H1 (cell line): ENCODE measurements at regions not wholly inside any gene's neighbourhood (a gene's known extent, or its start where the extent isn't known, plus 50 kb on each side); places are given as distances from the start of the nearest gene placed in this dataset.

ENCODE experiments used
- CTCF ChIA-PET: fragments of 300-600 bp; sonication (Branson Sonifier 250); formaldehyde crosslinking; loops from one replicate; lab custom pipeline; 2021; ENCODE audit not compliant: partially characterized antibody; lab: Charles Lee
- POLR2A ChIA-PET: fragments of 300-600 bp; sonication (Branson Sonifier 250); formaldehyde crosslinking; loops from one replicate; lab custom pipeline; 2021; ENCODE audit warnings: inconsistent platforms; ENCODE audit not compliant: partially characterized antibody; lab: Charles Lee
- DNase-seq, 2 experiments: peaks; one replicate each; pipeline versions ENCODE4 v3.0.0 to v3.0.0-alpha.2; 2010 to 2022; ENCODE audit warnings: low spot score in 2 of 2, low read depth in 1 of 2, mixed read lengths in 1 of 2
- FAIRE-seq: peaks from 2 replicates; lab custom pipeline; 2011; peaks lifted over from hg19 to GRCh38; lab: Jason Lieb, UNC
- H2AFZ ChIP-seq: 2 replicates; pipeline ENCODE4 v1.8.1; 2012; ENCODE audit warnings: low read length, inconsistent platforms
- H2AK5ac ChIP-seq: 2 replicates; pipeline ENCODE4 v1.6.1; 2013; ENCODE audit warnings: low read depth, low read length
- H2BK120ac ChIP-seq: replicated peaks from 2 replicates; pipeline ENCODE3; 2013; ENCODE audit warnings: low read depth, low read length, inconsistent platforms
- H2BK12ac ChIP-seq: 2 replicates; pipeline ENCODE4 v1.6.1; 2013; ENCODE audit warnings: low read depth, low read length
- H2BK15ac ChIP-seq: 2 replicates; pipeline ENCODE4 v1.6.1; 2013; ENCODE audit warnings: low read length
- H2BK20ac ChIP-seq: 2 replicates; pipeline ENCODE4 v1.6.1; 2013; ENCODE audit warnings: low read length
- H2BK5ac ChIP-seq: 2 replicates; pipeline ENCODE4 v1.6.1; 2013; ENCODE audit warnings: low read depth, low read length
- H3K14ac ChIP-seq: 2 replicates; pipeline ENCODE4 v1.6.1; 2013; ENCODE audit warnings: inconsistent platforms; ENCODE audit not compliant: insufficient read length
- H3K18ac ChIP-seq: 2 replicates; pipeline ENCODE4 v1.6.1; 2013; ENCODE audit warnings: low read length; ENCODE audit errors: extremely low read depth
- H3K23ac ChIP-seq: 2 replicates; pipeline ENCODE4 v1.6.1; 2013; ENCODE audit warnings: inconsistent platforms; ENCODE audit not compliant: insufficient read length
- H3K23me2 ChIP-seq: 2 replicates; pipeline ENCODE4 v1.6.1; 2013; ENCODE audit warnings: low read depth, low read length
- H3K27ac ChIP-seq: 2 replicates; pipeline ENCODE4 v1.6.1; 2011; ENCODE audit warnings: low read depth, low read length, inconsistent platforms
- H3K27me3 ChIP-seq, 4 experiments: replicated peaks in 1 of 4; 1 replicate in 1 of 4; 2 replicates in 3 of 4; pipeline versions ENCODE4 v1.6.1 to v1.8.1; 2011 to 2013; ENCODE audit warnings: low read length in 3 of 4, mild to moderate bottlenecking in 3 of 4, inconsistent platforms in 2 of 4, mixed read lengths in 2 of 4, moderate library complexity in 1 of 4; ENCODE audit not compliant: control insufficient read depth in 3 of 4, insufficient read depth in 3 of 4; ENCODE audit errors: extremely low read depth in 1 of 4
- H3K36me3 ChIP-seq, 4 experiments: 2 replicates each; pipeline versions ENCODE4 v1.6.1 to v1.8.1; 2011 to 2013; ENCODE audit warnings: mild to moderate bottlenecking in 4 of 4, low read length in 3 of 4, moderate library complexity in 2 of 4, control low read depth in 1 of 4, inconsistent platforms in 1 of 4; ENCODE audit not compliant: insufficient read depth in 4 of 4, control insufficient read depth in 2 of 4
- H3K4ac ChIP-seq: replicated peaks from 2 replicates; pipeline ENCODE3; 2013; ENCODE audit warnings: low read length, low read depth, mixed read lengths, inconsistent platforms; ENCODE audit not compliant: insufficient read length
- H3K4me1 ChIP-seq, 4 experiments: replicated peaks in 1 of 4; 1 replicate in 1 of 4; 2 replicates in 3 of 4; pipeline versions ENCODE4 v1.6.1 to v1.8.1; 2011 to 2013; ENCODE audit warnings: low read length in 3 of 4, inconsistent platforms in 2 of 4, mixed read lengths in 1 of 4; ENCODE audit not compliant: insufficient read depth in 4 of 4, control insufficient read depth in 3 of 4
- H3K4me2 ChIP-seq, 2 experiments: 2 replicates each; pipeline versions ENCODE4 v1.6.1 to v1.8.1; 2011 to 2013; ENCODE audit warnings: low read depth in 2 of 2, low read length in 2 of 2, control low read depth in 1 of 2, inconsistent platforms in 1 of 2, mild to moderate bottlenecking in 1 of 2; ENCODE audit not compliant: insufficient read depth in 1 of 2
- H3K4me3 ChIP-seq, 4 experiments: fragments of 200-600, 300-600 bp in 1 of 4; sonication (generic), shearing (Covaris generic), sonication (Bioruptor Twin) in 1 of 4; 2 replicates each; pipeline versions ENCODE4 v1.5.1 to v1.8.1; 2011 to 2016; ENCODE audit warnings: low read length in 4 of 4, low read depth in 3 of 4, control low read depth in 2 of 4, inconsistent platforms in 2 of 4, mild to moderate bottlenecking in 2 of 4, mixed read lengths in 1 of 4, moderate library complexity in 1 of 4; ENCODE audit not compliant: insufficient read depth in 2 of 4; ENCODE audit errors: extremely low read depth in 1 of 4
- H3K56ac ChIP-seq: replicated peaks from 2 replicates; pipeline ENCODE3; 2013; ENCODE audit warnings: low read depth, mild to moderate bottlenecking, mixed read lengths, low read length, inconsistent platforms; ENCODE audit not compliant: insufficient read length
- H3K79me1 ChIP-seq: 2 replicates; pipeline ENCODE4 v1.6.1; 2013; ENCODE audit warnings: low read depth, low read length, control low read depth
- H3K79me2 ChIP-seq, 2 experiments: 2 replicates each; pipeline versions ENCODE4 v1.6.1 to v1.8.1; 2012 to 2013; ENCODE audit warnings: low read length in 2 of 2, mild to moderate bottlenecking in 2 of 2, inconsistent platforms in 1 of 2; ENCODE audit not compliant: insufficient read depth in 2 of 2, control insufficient read depth in 1 of 2
- H3K9ac ChIP-seq, 4 experiments: replicated peaks in 1 of 4; 1 replicate in 1 of 4; 2 replicates in 3 of 4; pipeline versions ENCODE4 v1.6.1 to v1.8.1; 2011 to 2013; ENCODE audit warnings: low read depth in 3 of 4, low read length in 3 of 4, control low read depth in 2 of 4, mild to moderate bottlenecking in 2 of 4, moderate library complexity in 2 of 4, inconsistent platforms in 1 of 4; ENCODE audit errors: extremely low read depth in 1 of 4
- H3K9me3 ChIP-seq, 2 experiments: 2 replicates each; pipeline versions ENCODE4 v1.6.1 to v1.8.1; 2012 to 2013; ENCODE audit warnings: mild to moderate bottlenecking in 2 of 2, moderate library complexity in 2 of 2, control low read depth in 1 of 2, inconsistent platforms in 1 of 2, low read depth in 1 of 2, low read length in 1 of 2, mixed read lengths in 1 of 2; ENCODE audit not compliant: insufficient read depth in 2 of 2
- H4K20me1 ChIP-seq, 2 experiments: replicated peaks in 1 of 2; 2 replicates each; pipeline versions ENCODE3 to v1.8.1; 2011 to 2013; ENCODE audit warnings: inconsistent platforms in 2 of 2, low read length in 2 of 2, mild to moderate bottlenecking in 1 of 2; ENCODE audit not compliant: insufficient read depth in 2 of 2, control insufficient read depth in 1 of 2
- H4K5ac ChIP-seq: 2 replicates; pipeline ENCODE4 v1.6.1; 2013; ENCODE audit warnings: low read length, low read depth, mixed read lengths, inconsistent platforms; ENCODE audit not compliant: insufficient read length
- H4K8ac ChIP-seq: 2 replicates; pipeline ENCODE4 v1.8.0; 2013; ENCODE audit warnings: mild to moderate bottlenecking, moderate library complexity, low read length, inconsistent platforms; ENCODE audit not compliant: insufficient read depth; ENCODE audit errors: extremely low read depth
- H4K91ac ChIP-seq: replicated peaks from 2 replicates; pipeline ENCODE3; 2013; ENCODE audit warnings: low read length, mixed read lengths, inconsistent platforms; ENCODE audit not compliant: insufficient read length
- ASH2L ChIP-seq: fragments of 200-600, 300-600 bp; sonication (generic); IDR thresholded peaks from one replicate; pipeline ENCODE4 v1.7.1; 2017; ENCODE audit warnings: low read length
- BACH1 ChIP-seq: IDR thresholded peaks from 2 replicates; pipeline ENCODE4 v1.6.1; 2012; ENCODE audit warnings: low read length, improper control_type of control experiment
- CHD2 ChIP-seq: IDR thresholded peaks from 2 replicates; pipeline ENCODE4 v1.6.1; 2012; ENCODE audit warnings: low read length, improper control_type of control experiment
- CREB1 ChIP-seq: IDR thresholded peaks from 2 replicates; pipeline ENCODE4 v1.6.1; 2012; ENCODE audit warnings: inconsistent platforms
- E2F6 ChIP-seq: IDR thresholded peaks from 2 replicates; pipeline ENCODE4 v1.6.1; 2012; ENCODE audit warnings: inconsistent platforms
- GABPA ChIP-seq: IDR thresholded peaks from 2 replicates; pipeline ENCODE4 v1.6.1; 2011; ENCODE audit warnings: mild to moderate bottlenecking, low read length, moderate library complexity, borderline replicate concordance; ENCODE audit not compliant: insufficient read depth
- KDM1A ChIP-seq: fragments of 200-600, 300-600 bp; sonication (generic); IDR thresholded peaks from 2 replicates; pipeline ENCODE4 v1.7.1; 2016; ENCODE audit warnings: mild to moderate bottlenecking, low read length, borderline replicate concordance
- KDM4A ChIP-seq: IDR thresholded peaks from one replicate; pipeline ENCODE4 v1.7.1; 2012; ENCODE audit warnings: low read depth, mild to moderate bottlenecking, moderate library complexity, low read length, inconsistent platforms; ENCODE audit not compliant: severe bottlenecking
- POLR2A ChIP-seq, 2 experiments: IDR thresholded peaks; 1 replicate in 1 of 2; 2 replicates in 1 of 2; pipeline ENCODE4 v1.6.1; 2011; ENCODE audit warnings: low read depth in 2 of 2, low read length in 2 of 2, mild to moderate bottlenecking in 2 of 2; ENCODE audit errors: control extremely low read depth in 1 of 2
- POLR2AphosphoS5 ChIP-seq: IDR thresholded peaks from 2 replicates; pipeline ENCODE4 v1.6.1; 2011; ENCODE audit warnings: low read depth, low read length
- RXRA ChIP-seq: IDR thresholded peaks from 2 replicates; pipeline ENCODE4 v1.6.1; 2011; ENCODE audit warnings: low read depth, mild to moderate bottlenecking, low read length, moderate library complexity; ENCODE audit not compliant: insufficient read depth
- SIRT6 ChIP-seq: IDR thresholded peaks from one replicate; pipeline ENCODE4 v1.7.1; 2012; ENCODE audit warnings: low read length, inconsistent platforms
- SIX5 ChIP-seq: IDR thresholded peaks from 2 replicates; pipeline ENCODE4 v1.6.1; 2011; ENCODE audit warnings: mild to moderate bottlenecking, low read depth, low read length
- SP1 ChIP-seq: IDR thresholded peaks from 2 replicates; pipeline ENCODE4 v1.6.1; 2011; ENCODE audit warnings: low read depth, low read length
- WGBS, 2 experiments: shearing (Covaris generic) in 1 of 2; methylation state at CpG; one replicate each; pipeline versions ENCODE4 v1.1.6 to v1.1.7; 2013 to 2015; ENCODE audit warnings: low lambda C conversion rate in 2 of 2, mixed read lengths in 2 of 2, inconsistent platforms in 1 of 2, low coverage in 1 of 2, missing lambda C conversion rate in 1 of 2; ENCODE audit not compliant: insufficient replicate concordance in 2 of 2, insufficient coverage in 1 of 2, insufficient read length in 1 of 2; ENCODE audit errors: extremely low coverage in 1 of 2, missing lambda C conversion rate in 1 of 2; 5-methylcytosine and 5-hydroxymethylcytosine counted together

GRCh38 chr18:71523483-71524435 is 1020.4 kb downstream of the CBLN2 start:
- DNase-seq (no peak), FAIRE-seq (no peak)
- H2BK5ac ChIP-seq, result no peak overlapping the region
- H3K36me3 ChIP-seq, result no peaks in the 10 kb centered on the region
- H2BK120ac ChIP-seq, result no peak overlapping the region
- H3K56ac ChIP-seq, result no peak overlapping the region
- no peaks in the 10 kb centered on the region for H3K79me1 ChIP-seq
- H2AK5ac ChIP-seq, result no peak overlapping the region
- H3K27ac ChIP-seq, result no peak overlapping the region
- H3K23ac ChIP-seq, result no peak overlapping the region
- H3K23me2 ChIP-seq, result no peaks in the 10 kb centered on the region
- 75% methylated on average over 5 of the region's 5 CpGs; no CpG with 5 or more reads in 1 of the 2 experiments for WGBS, 2 experiments
- no peak overlapping the region for H3K4me2 ChIP-seq
- no peak overlapping the region for H3K4me3 ChIP-seq
- no peaks in the 10 kb centered on the region for H3K79me2 ChIP-seq
- H3K9ac ChIP-seq, result no peak overlapping the region
- no peak overlapping the region for H4K91ac ChIP-seq
- peaks cover 58 to 59% of the 10 kb centered on the region in 2 experiments for H3K9me3 ChIP-seq
- no peaks in the 10 kb centered on the region for H4K20me1 ChIP-seq
- no peak overlapping the region for H3K14ac ChIP-seq
- H4K8ac ChIP-seq, result no peak overlapping the region
- H4K5ac ChIP-seq, result no peak overlapping the region
- H3K4me1 ChIP-seq, result no peaks in the 10 kb centered on the region
- ChIA-PET CTCF (no interaction called here), POLR2A (no interaction called here)
- H3K4ac ChIP-seq, result no peak overlapping the region
- H2BK12ac ChIP-seq, result no peak overlapping the region
- H2AFZ ChIP-seq, result no peak overlapping the region
- H2BK20ac ChIP-seq, result no peak overlapping the region
- no peaks in the 10 kb centered on the region for H3K27me3 ChIP-seq
- no peak overlapping the region for H2BK15ac ChIP-seq
- no peak overlapping the region for H3K18ac ChIP-seq
- no peak for TF ChIP-seq BACH1
- no peak for TF ChIP-seq ASH2L
- no peak for TF ChIP-seq SP1
- TF ChIP-seq GABPA, result no peak
- TF ChIP-seq POLR2A (IDR thresholded peaks at IDR 0.05; ENCODE audit: control extremely low read depth in 1 of 2, low read depth in 2 of 2, low read length in 2 of 2), result no peak
- TF ChIP-seq E2F6, result no peak
- TF ChIP-seq KDM1A, result no peak
- TF ChIP-seq CREB1, result no peak
- TF ChIP-seq SIRT6, result no peak
- no peak for TF ChIP-seq RXRA
- no peak for TF ChIP-seq KDM4A
- no peak for TF ChIP-seq POLR2AphosphoS5
- TF ChIP-seq CHD2, result no peak
- no peak for TF ChIP-seq SIX5
